Body of pancreas (tissue), 4 donors: ENCODE measurements at regions not wholly inside any gene's neighbourhood (a gene's known extent, or its start where the extent isn't known, plus 50 kb on each side); places are given as distances from the start of the nearest gene placed in this dataset.

Source experiments
- CTCF ChIP-seq, 7 experiments: fragments of 450-650 bp in 4 of 7; fragments of 200-600 bp in 3 of 7; sonication (generic) in 3 of 7; IDR thresholded peaks; one replicate each; pipeline ENCODE4 v1.5.1; 2016 to 2019; ENCODE audit warnings: antibody characterized with exemption in 7 of 7
- POLR2A ChIP-seq, 3 donors: fragments of 450-650 bp; IDR thresholded peaks; one replicate each; pipeline ENCODE4 v1.6.1; 2016; ENCODE audit warnings: antibody characterized with exemption in 3 of 3, mild to moderate bottlenecking in 2 of 3

GRCh38 chr2:176567361-176567760 is 298.1 kb downstream of the MTX2 start:
- TF ChIP-seq POLR2A (IDR thresholded peaks at IDR 0.05) (no peak), CTCF (IDR thresholded peaks at IDR 0.05) (no peak)
